GM19468 (cell line): ENCODE measurements at regions not wholly inside any gene's neighbourhood (a gene's known extent, or its start where the extent isn't known, plus 50 kb on each side); places are given as distances from the start of the nearest gene placed in this dataset.

ENCODE experiments used
- ATAC-seq: cut with Tn5 transposase; IDR thresholded peaks from one replicate; pipeline ENCODE4 v1.9.1; 2021; ENCODE audit warnings: mild to moderate bottlenecking, moderate library complexity, moderate number of reproducible peaks; ENCODE audit not compliant: unreplicated experiment; ENCODE audit errors: extremely low read depth

GRCh38 chr22:48661984-48662383 lies 1165.7 kb downstream of the BRD1 start:
- ATAC-seq: no peak

DNA sequence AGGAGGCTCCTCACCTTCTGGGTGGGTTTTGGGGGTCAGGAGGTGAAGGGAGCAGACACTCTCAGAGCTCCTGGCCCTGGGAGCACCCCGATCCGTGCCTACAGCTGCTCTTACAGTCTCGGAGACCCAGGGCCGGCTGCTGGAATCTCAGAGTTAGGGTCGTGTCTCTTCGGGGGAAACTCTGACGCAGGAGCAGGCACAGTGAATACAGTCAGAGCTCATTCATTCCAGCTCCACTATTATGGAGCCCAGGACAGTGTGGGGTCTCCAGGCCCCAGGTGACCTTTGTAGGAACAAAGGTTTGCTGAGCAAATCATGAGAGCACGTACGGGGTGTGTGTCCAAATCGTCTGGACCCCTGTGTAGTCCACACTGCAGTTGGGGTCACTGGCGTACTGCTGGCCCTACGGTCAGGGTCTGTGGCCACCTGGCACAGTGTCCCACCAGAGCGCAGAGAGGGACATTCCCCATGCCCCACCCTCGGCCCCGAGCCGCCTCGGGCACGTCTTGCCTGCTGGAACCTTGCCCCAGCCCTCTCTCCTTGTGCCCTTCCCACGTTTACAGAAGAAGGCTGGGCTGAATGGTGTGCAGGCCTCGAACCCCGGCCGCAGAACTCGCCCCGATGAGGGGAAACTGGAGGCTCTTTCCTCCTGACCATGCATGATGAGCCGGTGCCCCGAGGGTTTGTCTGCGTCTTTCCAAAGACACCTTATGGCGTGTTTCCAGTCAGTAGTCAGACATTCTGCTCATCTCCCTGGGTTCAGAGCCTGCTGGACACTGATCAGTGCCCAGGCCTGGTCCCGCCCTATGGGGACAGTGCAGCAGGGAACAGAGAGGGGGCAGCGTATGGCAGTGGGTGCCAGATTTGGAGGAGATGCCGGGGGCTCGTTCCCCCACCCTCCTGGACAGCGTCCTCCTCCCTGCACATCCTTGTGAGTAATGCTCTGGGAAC lies 1166.6 kb downstream of the BRD1 start:
- no peak for ATAC-seq

GRCh38 chr22:48660104-48660789 lies 1167.4 kb downstream of the BRD1 start:
- ATAC-seq: no peak

- no peak for ATAC-seq
Measured at GRCh38 chr22:48659404-48659996, 1168.2 kb downstream of the BRD1 start.

DNA sequence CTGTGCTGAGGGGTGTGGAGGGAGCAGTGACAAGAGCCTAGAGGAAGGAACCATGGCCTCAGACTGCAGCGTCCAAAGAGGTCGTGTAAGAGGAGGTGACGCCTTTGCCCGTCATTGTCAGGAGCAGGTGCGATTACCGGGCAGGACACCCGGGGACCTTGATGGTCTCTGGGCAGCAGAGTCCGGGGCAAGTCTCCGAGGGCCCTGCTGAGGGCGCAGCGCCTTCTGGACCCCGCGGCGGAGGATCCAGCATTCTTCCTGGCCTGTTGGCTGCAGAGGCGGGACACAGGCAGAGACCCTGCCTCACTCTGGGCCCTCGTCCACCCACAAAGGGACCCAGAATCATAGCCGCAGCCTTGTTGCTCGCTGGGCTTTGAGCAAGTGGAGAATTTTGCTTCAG lies 1168.8 kb downstream of the BRD1 start:
- no peak for ATAC-seq

DNA sequence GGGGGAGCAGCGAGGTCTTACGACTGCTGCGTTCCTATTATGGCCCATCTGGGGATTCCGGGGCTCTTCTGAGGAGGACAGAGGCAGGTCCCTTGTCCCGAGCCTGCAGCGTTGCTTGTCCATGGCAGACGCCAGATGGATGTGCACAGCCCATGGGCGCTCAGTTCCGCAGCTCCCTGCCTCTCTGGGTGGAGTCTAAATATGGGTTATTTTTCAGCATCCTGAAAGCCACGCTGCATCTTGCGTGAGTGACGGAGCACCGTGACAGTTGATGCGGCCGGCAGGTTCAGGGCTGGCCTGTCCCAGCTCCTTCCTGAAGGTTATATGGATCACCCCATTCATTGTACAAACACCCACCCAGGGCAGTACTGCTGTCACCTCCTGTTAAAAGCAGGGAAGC lies 1169.4 kb downstream of the BRD1 start:
- ATAC-seq: no peak

GRCh38 chr22:48654492-48654891 lies 1173.2 kb downstream of the BRD1 start:
- no peak for ATAC-seq

DNA sequence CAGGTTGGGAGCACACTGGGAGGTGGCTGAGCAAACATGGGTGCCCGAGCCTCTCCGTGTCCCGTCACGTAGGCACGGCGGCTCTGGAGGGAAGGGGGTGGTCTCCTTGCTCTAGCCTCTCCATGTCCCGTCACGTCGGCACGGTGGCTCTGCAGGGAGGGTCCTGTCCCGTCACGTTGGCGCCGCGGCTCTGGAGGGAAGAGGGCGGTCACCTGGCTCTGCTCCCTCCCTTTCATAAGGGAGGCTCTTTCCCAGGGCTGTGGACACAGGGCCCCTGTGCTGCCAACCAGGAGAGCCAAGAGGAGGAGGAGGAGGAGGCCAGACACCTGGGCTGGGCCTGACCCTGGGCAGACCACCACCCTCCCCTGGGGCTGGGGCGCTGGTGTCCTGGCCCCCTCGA lies 1173.7 kb downstream of the BRD1 start:
- no peak for ATAC-seq

DNA sequence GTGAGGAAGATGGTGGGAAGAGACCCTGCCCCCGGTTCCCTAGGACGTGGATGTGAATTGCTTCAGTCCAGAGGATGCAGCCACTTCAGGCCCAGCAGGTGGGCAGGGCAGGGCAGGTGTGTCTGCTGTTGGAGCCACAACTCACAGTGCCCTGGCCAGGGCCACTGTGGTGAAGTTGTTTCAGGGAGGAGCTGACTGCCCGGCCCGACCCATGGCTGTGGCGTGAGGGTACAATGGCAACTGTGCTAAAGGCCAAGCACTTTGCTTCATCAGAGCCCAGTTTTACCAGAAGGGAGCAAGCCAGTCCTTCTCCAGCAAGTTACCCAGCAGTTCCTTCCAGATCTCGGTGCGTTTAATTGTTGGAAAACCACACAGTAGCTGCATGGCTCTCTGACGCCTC lies 1174.4 kb downstream of the BRD1 start:
- no peak for ATAC-seq

DNA sequence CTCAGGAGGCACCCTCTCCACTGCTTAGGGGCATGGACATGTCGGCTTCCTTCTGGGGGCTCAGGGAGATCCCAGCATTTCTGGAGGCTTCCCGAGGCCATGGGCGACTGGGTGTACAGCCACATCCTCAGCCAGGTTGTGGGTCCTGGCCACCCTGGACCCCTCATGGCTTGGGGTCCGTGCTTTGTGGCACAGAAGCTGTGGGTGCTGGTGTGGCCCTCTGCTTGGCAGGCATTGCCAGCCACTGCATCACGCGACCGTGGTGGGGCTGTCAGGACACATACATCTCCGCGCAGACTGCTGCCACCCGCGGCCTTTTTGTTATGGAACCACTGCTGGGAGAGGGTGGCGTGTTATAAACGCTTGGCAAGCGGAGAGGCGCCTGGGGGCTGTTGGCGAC lies 1174.9 kb downstream of the BRD1 start:
- ATAC-seq: no peak

GRCh38 chr22:48651981-48652538 lies 1175.6 kb downstream of the BRD1 start:
- no peak for ATAC-seq

GRCh38 chr22:48651036-48651890 lies 1176.4 kb downstream of the BRD1 start:
- ATAC-seq: no peak

DNA sequence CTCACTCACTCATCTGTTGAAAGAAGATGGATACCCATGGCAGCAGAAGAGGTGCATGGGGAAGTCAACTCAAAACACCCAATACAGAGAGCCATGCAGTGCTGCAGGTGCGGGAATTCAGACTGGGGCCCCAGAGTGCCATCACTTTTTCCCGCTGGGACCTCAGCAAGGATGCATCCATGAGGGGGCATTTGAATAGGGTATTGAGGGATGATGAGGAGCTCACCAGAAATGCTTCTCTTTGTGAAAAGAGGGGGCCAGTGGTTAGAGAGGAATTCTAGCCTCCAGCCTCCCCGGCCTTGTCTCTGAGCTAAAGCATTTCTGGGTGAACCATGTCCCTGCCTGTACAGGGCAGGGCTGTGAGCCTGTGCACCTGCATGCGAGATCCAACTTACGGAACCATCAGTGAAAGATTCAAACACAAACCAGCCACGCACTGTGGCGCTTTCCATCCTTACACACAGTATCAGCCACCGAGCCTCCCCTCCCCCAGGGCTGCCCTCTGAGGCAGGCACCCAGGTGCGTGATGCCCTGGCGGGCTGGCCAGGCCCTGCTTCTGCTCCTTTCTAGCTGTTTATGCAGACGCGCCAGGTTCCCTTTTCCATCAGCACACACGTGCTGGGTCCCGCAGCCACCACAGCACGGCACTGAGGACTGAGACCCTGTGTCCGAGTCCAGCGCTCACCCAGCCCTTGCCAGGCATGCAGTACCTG lies 1177.2 kb downstream of the BRD1 start:
- no peak for ATAC-seq

GRCh38 chr22:48649466-48649865 lies 1178.2 kb downstream of the BRD1 start:
- no peak for ATAC-seq

GRCh38 chr22:48649031-48649430 lies 1178.6 kb downstream of the BRD1 start:
- ATAC-seq: no peak

- no peak for ATAC-seq
Measured at GRCh38 chr22:48647606-48648515, 1179.8 kb downstream of the BRD1 start.

DNA sequence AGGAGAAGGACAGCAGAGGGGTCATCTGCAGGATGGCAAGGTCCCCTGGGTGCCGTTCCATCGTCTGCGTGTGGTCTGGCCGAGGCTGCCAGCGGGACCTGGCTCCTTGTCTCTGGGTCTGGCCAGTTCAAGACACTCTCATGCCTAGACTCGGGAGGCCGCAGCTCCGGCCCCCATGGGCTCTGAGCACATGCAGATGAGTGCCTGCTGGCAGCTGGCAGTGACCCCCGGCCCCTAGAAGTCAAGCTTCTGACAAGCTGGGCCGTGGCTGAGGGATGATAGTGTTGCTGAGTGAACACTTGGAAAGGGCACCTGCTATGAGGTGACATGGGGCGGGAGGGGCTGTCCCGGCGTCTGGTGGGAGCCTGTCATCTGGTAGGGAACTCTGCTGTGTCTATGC lies 1180.6 kb downstream of the BRD1 start:
- no peak for ATAC-seq

DNA sequence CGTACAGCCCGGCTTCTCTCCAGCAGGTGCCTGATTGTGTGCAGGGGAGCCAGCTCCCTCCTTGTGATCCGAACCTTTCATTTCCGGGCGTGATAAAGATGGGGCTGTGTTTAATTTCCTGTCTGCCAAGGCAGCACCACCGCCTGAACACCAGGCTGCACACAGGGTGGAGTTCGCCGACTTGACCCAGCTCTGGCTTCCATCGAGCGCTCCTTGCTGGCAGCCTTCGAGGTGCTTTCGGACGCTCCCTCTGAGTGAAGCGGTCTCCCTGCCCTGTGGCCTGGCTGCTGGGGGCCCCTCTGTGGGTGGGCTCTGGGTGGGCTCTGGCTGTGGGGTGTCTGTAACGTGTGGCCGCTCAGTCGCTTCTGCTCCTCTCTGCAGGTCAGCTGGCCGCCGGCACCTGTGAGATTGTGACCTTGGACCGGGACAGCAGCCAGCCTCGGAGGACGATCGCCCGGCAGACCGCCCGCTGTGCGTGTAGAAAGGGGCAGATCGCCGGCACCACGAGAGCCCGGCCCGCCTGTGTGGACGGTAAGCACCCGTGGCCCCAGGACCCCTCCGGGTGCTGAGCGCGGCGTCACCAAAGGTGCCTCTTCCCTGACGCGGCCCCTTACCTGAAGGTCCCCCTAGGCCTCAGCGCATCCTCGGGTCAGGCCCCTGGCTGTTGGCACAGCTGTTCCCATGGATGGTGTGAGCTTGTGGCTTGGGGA lies 1181.3 kb downstream of the BRD1 start:
- ATAC-seq: no peak
